OCI-LY3 (cell line): ENCODE measurements at regions not wholly inside any gene's neighbourhood (a gene's known extent, or its start where the extent isn't known, plus 50 kb on each side); places are given as distances from the start of the nearest gene placed in this dataset.

ENCODE experiments used
- H2AFZ ChIP-seq: fragments of 200-600, 300-600 bp; shearing (Covaris generic); 2 replicates; pipeline ENCODE4 v1.6.0; 2014; ENCODE audit warnings: antibody characterized with exemption, low read depth, low read length
- H3K27ac ChIP-seq: fragments of 200-600, 300-600 bp; sonication (generic); 2 replicates; pipeline ENCODE4 v1.5.1; 2014; ENCODE audit warnings: mild to moderate bottlenecking, low read length, moderate library complexity, mixed read lengths
- H3K27me3 ChIP-seq: fragments of 200-600, 300-600 bp; sonication (generic); 2 replicates; pipeline ENCODE4 v1.6.1; 2014; ENCODE audit warnings: low read depth, low read length, mixed read lengths
- H3K36me3 ChIP-seq: fragments of 200-600, 300-600 bp; sonication (generic); replicated peaks from 2 replicates; pipeline ENCODE3; 2014; ENCODE audit warnings: low read depth, low read length, mixed read lengths
- H3K4me1 ChIP-seq: fragments of 300-600, 200-600 bp; sonication (generic); 2 replicates; pipeline ENCODE4 v1.6.1; 2014; ENCODE audit warnings: low read length, mixed read lengths
- H3K4me2 ChIP-seq: fragments of 200-600, 300-600 bp; sonication (generic); 2 replicates; pipeline ENCODE4 v1.6.1; 2014; ENCODE audit warnings: low read length, mixed read lengths
- H3K4me3 ChIP-seq: fragments of 300-600, 200-600 bp; sonication (generic); 2 replicates; pipeline ENCODE4 v1.5.1; 2014; ENCODE audit warnings: antibody characterized with exemption, mild to moderate bottlenecking, low read length, moderate library complexity
- H3K79me2 ChIP-seq: fragments of 300-600, 200-600 bp; shearing (Covaris generic); 2 replicates; pipeline ENCODE4 v1.6.1; 2014; ENCODE audit warnings: mild to moderate bottlenecking, low read length, mixed read lengths
- H3K9ac ChIP-seq: fragments of 300-600, 200-600 bp; shearing (Covaris generic); 2 replicates; pipeline ENCODE4 v1.6.0; 2014; ENCODE audit warnings: mild to moderate bottlenecking, low read length, moderate library complexity
- H3K9me3 ChIP-seq: fragments of 200-600, 300-600 bp; shearing (Covaris generic); 2 replicates; pipeline ENCODE4 v1.6.1; 2014; ENCODE audit warnings: low read length, mixed read lengths; ENCODE audit not compliant: insufficient read depth
- H4K20me1 ChIP-seq: fragments of 200-600, 300-600 bp; sonication (generic); 2 replicates; pipeline ENCODE4 v1.6.1; 2016; ENCODE audit warnings: low read length, mixed read lengths; ENCODE audit not compliant: insufficient read depth
- CTCF ChIP-seq: fragments of 200-600, 300-600 bp; sonication (generic); IDR thresholded peaks from 2 replicates; pipeline ENCODE4 v1.5.1; 2014; ENCODE audit warnings: antibody characterized with exemption, low read length, low read depth
- EZH2phosphoT487 ChIP-seq: fragments of 200-600 bp; shearing (Covaris generic); IDR thresholded peaks from 2 replicates; pipeline ENCODE4 v1.6.1; 2018; ENCODE audit warnings: antibody characterized with exemption, mixed run types, low read depth

GRCh38 chr6:22083119-22083518, 213.7 kb downstream of the PRL start:
- Histone ChIP-seq H3K9ac (no peak overlapping the region), H3K4me1 (peaks cover 10% of the 10 kb centered on the region), H3K27me3 (peaks cover 6% of the 10 kb centered on the region), H3K36me3 (no peaks in the 10 kb centered on the region), H3K27ac (no peak overlapping the region), H2AFZ (no peak overlapping the region), H3K4me2 (no peak overlapping the region), H4K20me1 (no peaks in the 10 kb centered on the region), H3K79me2 (no peaks in the 10 kb centered on the region), H3K9me3 (no peaks in the 10 kb centered on the region), H3K4me3 (no peak overlapping the region)
- TF ChIP-seq EZH2phosphoT487 (no peak), CTCF (no peak)

GRCh38 chr6:22087960-22088706, 208.7 kb downstream of the PRL start:
- no peak overlapping the region for H3K9ac ChIP-seq
- no peaks in the 10 kb centered on the region for H3K36me3 ChIP-seq
- no peak overlapping the region for H2AFZ ChIP-seq
- H3K9me3 ChIP-seq, result no peaks in the 10 kb centered on the region
- no peaks in the 10 kb centered on the region for H4K20me1 ChIP-seq
- H3K79me2 ChIP-seq, result no peaks in the 10 kb centered on the region
- H3K27me3 ChIP-seq, result peaks cover 6% of the 10 kb centered on the region; the same call in 1 of the 2 replicates
- TF ChIP-seq CTCF (no peak), EZH2phosphoT487 (no peak)
- no peak overlapping the region for H3K4me2 ChIP-seq
- no peak overlapping the region for H3K27ac ChIP-seq
- H3K4me3 ChIP-seq, result no peak overlapping the region
- H3K4me1 ChIP-seq, result peaks cover 4% of the 10 kb centered on the region; the same call in 1 of the 2 replicates

- no peaks in the 10 kb centered on the region for H3K36me3 ChIP-seq
- no peaks in the 10 kb centered on the region for H3K9me3 ChIP-seq
- H2AFZ ChIP-seq, result no peak overlapping the region
- H3K27ac ChIP-seq, result no peak overlapping the region
- no peaks in the 10 kb centered on the region for H3K27me3 ChIP-seq
- no peak overlapping the region for H3K9ac ChIP-seq
- peaks cover 4% of the 10 kb centered on the region; the same call in 1 of the 2 replicates for H3K4me1 ChIP-seq
- TF ChIP-seq EZH2phosphoT487 (no peak), CTCF (no peak)
- H4K20me1 ChIP-seq, result no peaks in the 10 kb centered on the region
- H3K4me3 ChIP-seq, result no peak overlapping the region
- no peaks in the 10 kb centered on the region for H3K79me2 ChIP-seq
- H3K4me2 ChIP-seq, result no peak overlapping the region
Observed at GRCh38 chr6:22091424-22091948, 205.3 kb downstream of the PRL start.

GRCh38 chr6:22095836-22096235, 201.0 kb downstream of the PRL start:
- Histone ChIP-seq H3K4me1 (no peaks in the 10 kb centered on the region), H3K9ac (no peak overlapping the region), H4K20me1 (no peaks in the 10 kb centered on the region), H3K9me3 (no peaks in the 10 kb centered on the region), H3K36me3 (no peaks in the 10 kb centered on the region), H3K4me3 (no peak overlapping the region), H3K79me2 (no peaks in the 10 kb centered on the region), H2AFZ (no peak overlapping the region), H3K27me3 (no peaks in the 10 kb centered on the region), H3K27ac (no peak overlapping the region), H3K4me2 (no peak overlapping the region)
- TF ChIP-seq CTCF, result no peak
- no peak for TF ChIP-seq EZH2phosphoT487
